Activated T-cell treated with anti-CD3 and anti-CD28 coated beads for 24 hours (primary cell): ENCODE measurements at regions not wholly inside any gene's neighbourhood (a gene's known extent, or its start where the extent isn't known, plus 50 kb on each side); places are given as distances from the start of the nearest gene placed in this dataset.
"Not testable (repeated sequence)": the region's sequence is repeated elsewhere in the genome, so short reads cannot be mapped to it uniquely, and the experiment has no call there.

Source experiments
- DNase-seq: peaks from one replicate; pipeline ENCODE4 v3.0.0-alpha.2; 2020; ENCODE audit warnings: low read depth

DNA sequence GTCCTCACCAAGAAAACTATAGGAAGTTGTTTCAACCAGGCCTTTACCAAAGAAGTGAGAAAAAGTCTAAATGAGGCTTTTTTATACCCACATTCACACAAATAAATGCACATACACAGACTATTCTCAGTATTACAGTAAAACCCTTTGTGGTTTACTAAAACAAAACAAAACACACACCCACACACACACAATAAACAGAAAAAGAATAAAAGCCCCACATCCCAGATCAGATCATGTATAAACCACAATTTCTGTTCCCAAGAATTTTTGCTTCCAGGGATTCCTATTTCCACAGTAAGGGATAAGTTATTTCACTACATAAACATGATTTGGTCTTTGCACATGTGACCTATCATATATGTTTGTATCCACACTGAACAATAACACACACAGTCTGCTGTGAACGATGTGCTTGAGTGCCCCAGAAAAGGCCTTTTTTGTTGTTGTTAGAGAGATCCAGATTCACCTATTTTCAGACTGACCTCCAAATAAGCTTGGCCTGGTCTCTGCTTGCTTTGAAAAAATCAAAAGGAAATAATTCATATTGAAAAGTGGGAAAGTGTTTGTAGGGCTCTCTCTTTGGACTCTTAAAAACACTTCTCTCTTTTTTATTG lies 283.4 kb upstream of the ATP11B start:
- no peak for DNase-seq

DNA sequence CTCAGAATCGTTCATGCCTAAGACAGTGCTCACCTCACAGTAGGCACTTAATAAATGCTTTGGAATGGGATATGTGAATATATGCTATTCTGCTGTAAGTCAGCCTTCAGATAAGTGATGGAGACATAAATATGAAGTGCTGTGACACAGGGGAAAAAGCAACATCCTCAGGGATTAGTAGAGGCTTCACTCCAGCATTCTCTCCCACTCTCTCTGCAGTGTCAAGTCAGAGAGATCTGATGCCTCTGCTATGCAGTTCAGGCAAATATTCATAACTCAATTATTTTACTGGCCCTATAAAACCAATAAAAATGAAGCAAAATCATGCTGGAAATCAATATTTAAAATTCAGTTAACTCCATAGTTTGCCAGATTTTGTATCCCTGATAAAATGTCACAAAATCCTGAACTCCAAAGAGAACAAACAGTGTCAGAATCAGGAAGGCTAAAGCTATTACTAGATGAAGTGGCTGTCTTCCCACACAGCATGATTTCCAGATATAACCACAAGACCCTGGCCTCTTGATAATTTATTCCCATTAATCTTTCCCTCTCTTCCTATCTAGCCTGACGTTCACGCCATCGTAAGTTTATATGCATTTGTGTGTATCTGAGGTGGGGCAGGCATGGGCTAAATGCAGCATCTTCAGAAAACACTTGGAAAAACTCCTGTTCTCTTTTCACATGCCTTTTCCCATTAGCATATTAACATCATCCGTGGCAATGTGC lies 278.9 kb upstream of the ATP11B start:
- no peak for DNase-seq

DNA sequence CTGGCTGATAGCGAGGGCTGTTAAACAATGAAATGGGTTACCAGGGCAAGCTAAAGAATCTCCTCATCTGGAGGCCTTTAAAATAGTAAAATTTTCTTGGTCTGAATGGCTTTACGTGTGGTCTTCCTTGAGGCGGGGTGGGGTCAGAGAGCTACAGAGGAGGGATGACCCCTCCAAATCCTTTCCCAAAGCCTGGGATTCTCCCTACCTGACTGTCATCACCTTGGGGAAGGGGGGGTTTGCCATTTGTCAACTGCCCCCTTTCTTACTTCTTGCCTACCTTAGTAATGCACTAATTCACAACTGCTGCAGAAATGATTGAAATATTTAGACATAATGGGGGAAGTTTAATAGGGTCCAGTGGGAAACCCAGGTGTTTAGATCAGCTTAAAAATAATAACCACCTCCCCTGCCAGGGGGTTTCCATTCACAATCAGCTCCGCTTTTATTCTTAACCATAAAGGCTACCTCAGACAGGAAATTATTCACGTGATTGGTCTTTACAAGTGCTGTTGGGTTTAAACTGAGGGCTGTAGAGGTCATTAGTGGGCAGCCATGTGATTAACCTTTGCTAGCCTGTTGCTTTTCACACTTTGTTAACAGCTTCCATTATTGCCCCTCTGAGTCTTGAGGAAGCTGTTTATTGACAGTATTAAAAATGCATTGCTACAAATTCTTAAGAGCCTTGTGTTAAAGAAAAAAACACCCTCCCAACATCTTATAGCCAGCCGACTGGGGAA lies 276.5 kb upstream of the ATP11B start:
- DNase-seq = no peak

DNA sequence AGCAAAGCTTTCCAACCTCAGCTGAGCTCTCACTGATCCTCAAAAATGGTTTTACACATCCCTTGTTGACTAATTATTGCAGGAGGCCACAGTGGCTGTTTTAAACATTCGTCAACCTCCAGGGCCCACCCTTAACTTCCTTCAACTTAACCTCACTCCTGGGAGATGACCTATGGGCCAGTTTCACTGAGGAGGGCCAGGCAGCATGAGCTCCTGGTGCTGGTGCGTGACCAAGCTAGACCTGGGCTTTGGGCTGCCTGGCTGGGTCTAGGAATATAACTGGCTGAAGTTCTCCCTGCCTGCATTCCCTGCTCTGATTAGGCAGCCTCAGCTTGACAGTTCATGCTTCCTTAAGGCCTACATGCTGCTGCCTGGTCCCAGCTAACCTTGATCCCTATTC lies 273.7 kb upstream of the ATP11B start:
- DNase-seq = no peak

DNA sequence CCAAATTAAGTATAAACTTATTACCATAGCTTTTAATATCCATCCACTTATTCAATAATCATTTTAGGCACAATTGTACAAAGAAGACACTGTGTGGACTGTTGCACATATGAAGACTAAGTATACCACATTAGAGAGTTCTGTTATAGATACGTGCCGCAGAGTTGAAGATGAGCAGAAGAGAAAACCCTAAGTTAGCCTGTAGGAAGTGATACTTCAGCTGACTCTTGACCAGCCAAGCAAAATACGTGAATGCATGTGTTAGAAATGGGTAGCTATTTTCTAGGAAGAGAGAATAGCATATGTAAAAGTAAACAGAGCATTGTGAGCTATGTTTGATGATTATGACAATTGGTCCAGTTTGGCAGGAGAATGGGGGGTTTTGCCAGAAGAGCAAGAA lies 272.0 kb upstream of the ATP11B start:
- DNase-seq = no peak

DNA sequence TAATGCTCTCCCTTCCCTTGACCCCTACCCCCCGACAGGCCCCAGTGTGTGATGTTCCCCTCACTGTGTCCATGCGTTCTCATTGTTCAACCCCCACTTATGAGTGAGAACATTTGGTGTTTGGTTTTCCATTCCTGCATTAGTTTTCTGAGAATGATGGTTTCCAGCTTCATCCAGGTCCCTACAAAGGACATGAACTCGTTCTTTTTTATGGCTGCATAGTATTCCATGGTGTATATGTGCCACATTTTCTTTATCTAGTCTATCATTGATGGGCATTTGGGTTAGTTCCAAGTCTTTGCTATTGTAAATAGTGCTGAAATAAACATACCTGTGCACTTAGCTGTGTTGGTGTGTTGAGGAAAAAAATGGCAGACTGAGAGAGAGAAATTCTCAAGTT lies 269.9 kb upstream of the ATP11B start:
- DNase-seq = not testable (repeated sequence)

DNA sequence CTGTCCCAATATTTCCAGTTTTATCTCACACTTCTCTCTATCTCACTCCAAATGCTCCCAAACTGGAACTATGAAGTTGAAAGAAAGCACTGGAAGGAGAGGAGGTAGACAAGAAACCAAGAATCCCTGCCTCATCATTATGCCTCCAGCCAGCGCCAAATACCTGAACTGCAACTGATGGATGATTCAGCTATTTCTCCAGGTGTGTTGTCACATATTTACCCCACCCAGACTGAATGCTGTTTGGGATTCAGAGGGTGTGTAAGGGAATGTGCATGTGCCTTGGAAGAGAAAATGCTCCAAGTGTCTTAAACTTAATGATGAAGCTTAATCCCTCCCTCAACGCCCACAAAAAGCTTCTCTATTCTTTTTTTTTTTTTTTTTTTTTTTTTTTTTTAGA lies 269.5 kb upstream of the ATP11B start:
- DNase-seq = no peak

DNA sequence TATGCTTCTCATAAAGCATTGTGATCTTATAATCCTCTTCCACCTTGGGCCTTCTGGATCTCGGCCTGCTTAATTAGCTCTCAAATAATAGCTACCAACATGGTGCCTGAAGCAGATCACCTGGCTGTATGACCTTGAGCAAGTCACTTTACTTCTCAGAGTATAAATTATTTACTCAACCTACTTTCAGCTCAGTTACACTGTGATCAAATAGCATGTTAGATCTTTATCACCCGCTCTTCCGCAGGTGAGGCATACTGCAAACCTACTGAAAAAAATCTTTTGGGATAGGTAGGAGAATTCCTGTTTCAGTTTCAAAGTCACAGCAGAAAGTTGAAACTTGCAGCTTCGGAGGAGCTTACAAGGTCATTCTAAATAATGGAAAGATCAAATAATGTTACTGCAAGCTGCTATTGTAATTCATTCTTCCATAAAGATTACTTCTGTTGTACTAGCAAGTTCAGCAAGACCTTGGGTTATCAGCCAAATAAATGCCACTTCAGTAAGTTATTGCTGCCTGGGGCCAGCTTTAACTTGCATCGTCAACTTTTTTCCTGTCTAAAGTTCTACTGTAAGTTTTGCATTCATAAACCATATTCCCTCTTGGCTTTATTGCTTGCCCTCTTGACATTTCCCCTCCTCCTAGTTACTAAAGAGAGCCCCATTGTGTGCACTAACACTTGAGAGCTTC lies 268.4 kb upstream of the ATP11B start:
- DNase-seq = no peak

DNA sequence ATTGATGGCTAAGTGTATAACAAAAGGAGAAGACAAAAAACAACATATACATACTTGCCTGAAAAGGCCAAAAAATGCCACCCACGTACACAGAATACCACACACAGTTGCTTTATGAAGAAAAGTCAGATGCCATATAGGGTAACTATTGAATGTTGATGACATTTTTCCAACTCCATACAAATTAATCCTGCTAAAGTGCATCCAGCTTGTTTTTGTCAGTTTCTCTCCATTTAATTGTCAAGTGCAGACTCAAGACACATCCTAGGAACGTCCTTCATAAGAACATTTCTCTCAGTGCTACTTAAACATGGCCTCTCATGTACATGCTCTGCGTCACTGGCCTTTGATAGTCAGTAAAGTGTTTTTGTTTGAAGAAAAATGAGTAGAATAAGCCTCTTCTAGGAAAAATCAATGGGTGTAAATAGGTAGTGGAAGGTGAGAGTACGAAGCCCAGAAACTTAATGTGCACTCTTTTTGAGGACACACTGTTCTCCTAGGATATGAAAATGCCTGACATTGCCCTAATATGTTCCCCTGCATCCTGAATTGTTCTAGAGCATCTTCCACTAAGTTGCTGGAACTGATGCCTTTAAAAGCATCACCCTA lies 267.4 kb upstream of the ATP11B start:
- DNase-seq = no peak

DNA sequence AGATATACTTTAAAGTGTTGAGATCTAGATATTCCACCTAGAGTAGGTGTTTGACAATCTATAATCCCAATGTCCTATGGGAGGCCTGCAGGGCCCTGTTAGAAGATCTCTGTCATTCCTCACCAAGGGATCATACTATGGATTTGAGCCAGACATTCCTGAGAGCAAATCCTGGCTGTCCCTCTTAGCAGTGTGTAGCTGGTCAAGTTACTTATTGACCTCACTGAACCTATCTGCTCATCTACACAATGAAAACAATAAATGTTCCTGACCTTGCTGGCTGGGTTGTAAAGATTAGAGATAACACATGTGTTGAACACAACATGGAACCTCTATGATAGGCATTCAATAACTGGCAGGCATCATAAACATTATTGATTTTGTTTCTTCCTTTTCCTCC lies 265.6 kb upstream of the ATP11B start:
- DNase-seq = no peak

DNA sequence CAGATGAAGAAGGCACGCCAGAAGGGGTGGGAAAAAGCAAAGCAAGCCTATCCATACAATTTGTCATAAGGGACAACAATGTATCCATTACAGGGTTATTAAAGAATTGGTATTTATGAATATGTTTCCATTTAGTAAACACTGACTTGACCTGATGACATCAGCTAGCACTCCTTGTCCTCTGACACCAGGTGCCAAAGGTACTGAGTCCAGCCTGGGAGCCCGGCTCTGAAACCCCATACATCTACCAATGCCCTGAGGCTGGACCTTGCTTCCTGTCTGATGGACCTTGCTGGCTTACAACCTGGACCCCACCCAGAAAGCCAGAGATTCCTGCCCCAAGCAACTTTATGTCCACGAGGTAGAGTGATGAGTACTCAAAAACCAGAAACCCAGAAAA lies 263.0 kb upstream of the ATP11B start:
- DNase-seq = no peak

DNA sequence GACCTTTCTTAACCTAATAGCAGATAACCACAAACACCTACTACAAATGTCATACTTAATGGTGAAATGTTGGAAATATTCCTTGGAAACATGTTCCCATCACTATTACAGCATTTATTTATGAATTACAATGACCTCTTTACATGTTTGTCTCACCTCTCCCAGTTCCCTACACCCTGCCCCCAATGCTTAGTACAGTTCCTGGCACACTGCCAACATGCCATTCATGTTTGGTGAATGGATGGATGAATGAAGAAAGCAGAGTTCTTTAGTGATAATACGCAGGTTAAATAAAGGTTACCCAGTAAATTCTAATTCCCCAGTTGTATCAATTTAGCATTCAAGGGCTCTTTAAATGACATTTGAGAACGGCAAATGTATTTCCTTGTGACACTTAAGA lies 259.9 kb upstream of the ATP11B start:
- no peak for DNase-seq

DNA sequence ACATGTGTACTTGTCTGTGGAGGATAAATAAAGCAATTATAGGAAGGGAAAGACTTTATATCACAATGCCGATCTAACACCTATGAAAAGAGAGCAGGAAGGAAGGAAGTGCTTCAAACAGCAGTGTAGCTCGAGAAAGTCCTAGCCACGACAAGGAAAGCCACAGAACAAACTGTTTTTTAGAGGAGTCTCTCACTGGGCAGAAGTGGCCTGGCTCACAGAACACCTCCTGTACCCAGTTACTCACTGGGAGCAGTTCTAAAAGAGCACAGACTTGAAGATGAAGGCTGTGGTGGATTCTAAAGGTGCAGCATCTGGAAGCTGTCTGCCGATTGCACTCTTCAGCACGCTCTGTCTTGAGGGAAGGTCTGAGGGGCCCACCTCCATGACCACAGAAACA lies 248.8 kb upstream of the ATP11B start:
- no peak for DNase-seq

DNA sequence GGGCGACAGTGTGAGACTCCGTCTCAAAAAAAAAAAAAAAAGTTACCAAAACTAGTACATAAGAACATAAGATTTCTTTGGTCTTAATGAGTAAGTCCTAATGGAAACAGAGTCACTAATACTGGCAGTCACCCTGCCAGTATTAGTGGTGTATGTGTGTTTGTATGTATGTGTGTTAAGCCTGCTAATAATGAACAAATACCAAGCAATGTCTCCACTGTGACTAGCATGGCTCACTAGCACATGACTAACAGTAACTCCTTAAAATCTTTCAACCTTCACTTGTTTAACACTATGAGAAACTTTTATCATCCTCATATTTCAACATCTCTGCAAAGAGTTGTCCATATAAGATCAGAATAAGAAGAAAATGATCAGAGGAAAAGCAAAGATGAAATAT lies 231.0 kb upstream of the ATP11B start:
- no peak for DNase-seq

DNA sequence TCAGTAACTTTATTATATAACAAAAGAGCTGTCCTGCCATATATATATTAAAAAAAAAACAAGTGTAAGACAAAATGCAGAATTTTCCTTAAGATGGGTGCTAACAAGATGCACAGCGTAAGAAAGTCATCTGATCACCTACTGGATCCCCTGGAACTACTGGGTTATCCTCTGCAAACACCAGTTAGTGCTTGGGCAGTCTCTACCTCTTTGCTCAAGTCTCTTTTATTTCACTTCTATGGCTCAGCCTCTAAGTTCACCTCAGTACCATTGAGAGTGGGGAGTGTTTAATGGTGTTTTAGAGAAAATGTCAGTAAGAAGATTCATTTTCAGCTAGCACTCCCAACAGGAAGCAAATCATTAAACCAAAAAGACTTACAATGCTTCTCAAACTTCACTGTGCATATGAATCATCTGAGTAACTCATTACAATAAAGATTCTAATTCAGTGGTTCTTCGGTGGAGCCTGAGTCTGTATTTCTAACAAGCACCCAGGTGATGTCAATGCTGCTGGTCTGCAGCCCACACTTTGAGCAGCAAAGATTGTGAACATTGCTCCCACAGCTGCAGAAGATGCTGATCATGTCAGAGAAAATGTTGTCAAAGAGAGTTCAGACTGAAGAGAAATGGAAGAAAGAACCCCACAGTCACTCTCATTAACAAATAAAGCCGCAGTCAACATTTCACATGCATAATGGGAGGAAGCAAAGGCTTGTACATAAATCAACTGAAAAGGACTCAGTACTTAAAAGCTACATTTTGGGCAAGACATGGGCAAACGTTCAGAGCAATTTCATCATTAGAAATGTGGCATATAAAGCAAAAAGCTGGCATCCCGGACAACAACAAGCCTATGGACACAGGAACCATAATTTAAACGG lies 227.1 kb upstream of the ATP11B start:
- DNase-seq = no peak

DNA sequence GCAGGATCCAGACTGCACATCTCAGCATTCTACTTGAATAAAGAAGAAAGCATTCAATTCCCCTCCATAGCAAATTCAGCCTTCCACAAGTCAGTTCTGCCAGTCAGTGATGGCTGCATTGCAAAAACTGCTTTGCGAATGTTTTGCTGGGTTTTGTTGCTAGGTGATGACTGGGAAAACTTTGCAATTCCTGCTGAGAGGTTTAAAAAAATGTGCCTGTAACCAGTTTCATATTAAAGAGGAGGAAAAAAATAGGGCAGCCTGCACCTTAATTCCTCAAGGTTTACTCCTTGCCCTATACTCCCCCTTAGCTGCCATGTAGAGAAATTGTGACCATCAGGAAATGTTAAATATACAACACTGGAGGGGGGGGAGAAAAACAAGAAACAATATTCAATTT lies 225.6 kb upstream of the ATP11B start:
- no peak for DNase-seq

DNA sequence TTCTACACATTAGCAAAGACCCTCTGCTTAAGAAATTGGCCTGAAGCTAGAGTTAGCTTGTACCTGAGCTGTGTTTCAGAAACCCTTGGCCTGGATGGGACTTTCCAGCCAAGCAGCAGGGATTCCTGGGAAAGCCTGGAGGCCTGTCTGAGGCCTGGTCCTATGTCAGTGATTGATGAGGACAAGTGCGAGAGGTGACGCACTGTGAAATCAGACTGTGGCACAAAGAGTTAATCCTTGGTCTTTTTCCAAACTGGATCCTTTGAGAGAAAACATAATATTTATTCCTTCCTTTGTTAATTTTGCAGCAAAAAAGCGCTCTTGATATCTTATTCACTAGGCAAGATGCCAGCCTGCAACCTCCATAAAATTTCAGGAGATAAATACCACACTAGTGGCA lies 225.0 kb upstream of the ATP11B start:
- no peak for DNase-seq

DNA sequence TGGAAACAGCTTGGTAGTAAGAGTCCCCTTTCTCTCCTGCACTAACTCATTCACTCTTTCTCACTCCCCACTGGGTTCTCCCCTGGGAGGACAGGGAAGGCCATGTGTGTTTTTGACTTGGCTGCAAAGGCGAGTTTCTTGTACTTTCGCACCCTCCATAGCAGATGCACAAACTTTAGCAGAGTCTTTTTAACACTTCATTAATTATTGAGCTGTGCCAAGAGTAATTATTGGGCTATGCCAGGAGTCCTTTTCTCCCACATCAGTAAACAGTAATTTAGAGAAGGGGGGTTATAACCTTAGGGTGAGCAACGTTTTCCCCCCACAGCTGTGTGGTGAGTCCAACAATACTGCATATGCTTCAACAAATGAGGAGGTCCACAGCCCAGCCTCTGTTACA lies 224.4 kb upstream of the ATP11B start:
- no peak for DNase-seq

DNA sequence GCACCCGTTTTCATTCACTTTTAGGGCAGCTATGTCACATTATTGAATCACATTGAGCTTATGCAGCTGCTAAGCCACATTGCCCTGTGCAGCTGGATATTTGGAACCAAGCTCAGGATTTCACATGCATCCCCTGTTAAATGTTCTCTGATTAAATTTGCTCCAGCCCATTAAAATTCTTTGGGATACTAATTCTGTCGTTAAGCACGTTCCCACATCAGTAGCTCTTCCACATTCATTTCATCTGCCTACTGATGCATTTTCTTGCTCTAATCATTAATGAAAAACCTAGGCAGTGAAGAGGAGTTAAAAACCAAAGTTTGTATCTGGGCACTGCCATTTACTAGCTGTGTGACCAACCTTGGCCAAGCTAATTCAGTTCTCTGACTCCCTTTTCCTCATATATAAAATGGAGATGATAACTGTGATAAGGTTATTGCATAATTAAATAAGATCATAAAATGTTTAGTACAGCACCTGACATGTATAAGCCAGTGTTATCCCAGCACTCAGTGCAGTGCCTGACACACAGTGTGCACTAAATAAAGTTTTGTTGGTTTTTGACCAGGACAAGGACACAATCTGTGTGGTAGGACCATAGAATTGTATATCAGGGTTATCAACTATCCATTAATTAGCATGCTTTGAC lies 222.2 kb upstream of the ATP11B start:
- DNase-seq = no peak

DNA sequence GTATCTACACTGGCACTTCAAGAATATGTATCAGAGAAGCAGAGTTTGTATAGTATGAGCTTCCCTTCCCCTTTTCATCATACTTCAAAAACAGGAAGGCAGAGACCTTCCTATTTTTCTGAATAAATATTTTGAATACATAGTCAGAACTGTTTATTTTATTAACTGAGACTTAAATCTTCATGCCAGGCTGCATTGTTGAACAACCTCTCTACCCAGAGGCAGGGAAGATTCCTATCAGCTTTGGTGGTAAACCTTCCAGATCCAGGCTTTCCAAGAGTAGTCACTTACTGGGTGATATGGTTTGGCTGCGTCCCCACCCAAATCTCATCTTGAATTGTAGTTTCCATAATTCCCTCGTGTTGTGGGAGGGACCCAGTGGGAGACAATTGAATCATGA lies 217.4 kb upstream of the ATP11B start:
- DNase-seq = no peak

DNA sequence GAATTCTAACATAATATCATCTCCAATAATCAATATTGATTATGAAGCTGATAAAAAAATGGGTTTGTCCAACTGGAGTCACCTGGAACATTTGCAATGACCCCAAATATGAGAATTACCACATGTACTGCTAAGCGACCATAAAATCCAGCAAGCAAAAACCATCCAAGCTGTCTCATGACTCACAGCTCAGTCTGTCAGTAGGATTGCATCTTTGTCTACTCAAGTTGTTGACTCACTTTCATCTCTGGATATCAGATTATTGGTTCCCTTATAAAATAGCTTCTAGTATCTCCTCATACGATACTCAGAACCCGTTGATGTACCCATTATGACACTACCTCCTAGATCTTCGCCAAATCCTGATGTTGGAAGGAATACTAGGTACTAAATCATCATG lies 209.8 kb upstream of the ATP11B start:
- no peak for DNase-seq
